KOPT-K1 (cell line): ENCODE measurements at regions not wholly inside any gene's neighbourhood (a gene's known extent, or its start where the extent isn't known, plus 50 kb on each side); places are given as distances from the start of the nearest gene placed in this dataset.
"Not testable (repeated sequence)": the region's sequence is repeated elsewhere in the genome, so short reads cannot be mapped to it uniquely, and the experiment has no call there.

Source experiments
- H3K27ac ChIP-seq: fragments of 200-600 bp; sonication (generic); 2 replicates; pipeline ENCODE4 v1.5.1; 2016; ENCODE audit warnings: antibody characterized with exemption, mild to moderate bottlenecking, low read depth, low read length; ENCODE audit not compliant: poor library complexity, severe bottlenecking
- H3K36me3 ChIP-seq: fragments of 200-600 bp; sonication (generic); 2 replicates; pipeline ENCODE4 v1.5.1; 2017; ENCODE audit warnings: antibody characterized with exemption, mild to moderate bottlenecking, low read length, moderate library complexity; ENCODE audit not compliant: insufficient read depth
- H3K9me3 ChIP-seq: fragments of 200-600 bp; sonication (generic); 2 replicates; pipeline ENCODE4 v1.5.1; 2017; ENCODE audit warnings: antibody characterized with exemption, low read length, mild to moderate bottlenecking; ENCODE audit not compliant: insufficient read depth, poor library complexity, severe bottlenecking

DNA sequence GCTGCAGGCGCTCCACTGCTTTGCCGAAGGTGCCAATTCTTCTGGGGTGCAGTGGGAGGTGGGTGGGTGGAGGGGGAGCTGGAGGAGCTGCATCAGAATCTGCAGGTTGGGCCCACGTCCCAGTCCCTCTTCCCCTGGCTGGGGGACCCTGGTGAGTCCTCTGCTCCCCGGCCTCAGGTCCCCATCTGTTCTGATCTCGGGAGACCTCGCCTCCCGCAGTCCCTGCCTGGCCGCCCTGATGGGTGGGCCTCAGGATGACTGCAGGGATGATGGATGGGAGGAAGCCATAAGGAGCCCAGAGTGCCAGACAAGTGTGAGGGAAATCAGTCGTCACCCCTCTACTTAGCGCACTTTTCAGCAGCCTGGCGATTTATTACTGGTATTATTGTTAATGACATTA, 89.3 kb upstream of the PCBD1 start:
- H3K27ac ChIP-seq, result no peak overlapping the region
- peaks cover 1% of the 10 kb centered on the region for H3K9me3 ChIP-seq
- no peaks in the 10 kb centered on the region for H3K36me3 ChIP-seq

DNA sequence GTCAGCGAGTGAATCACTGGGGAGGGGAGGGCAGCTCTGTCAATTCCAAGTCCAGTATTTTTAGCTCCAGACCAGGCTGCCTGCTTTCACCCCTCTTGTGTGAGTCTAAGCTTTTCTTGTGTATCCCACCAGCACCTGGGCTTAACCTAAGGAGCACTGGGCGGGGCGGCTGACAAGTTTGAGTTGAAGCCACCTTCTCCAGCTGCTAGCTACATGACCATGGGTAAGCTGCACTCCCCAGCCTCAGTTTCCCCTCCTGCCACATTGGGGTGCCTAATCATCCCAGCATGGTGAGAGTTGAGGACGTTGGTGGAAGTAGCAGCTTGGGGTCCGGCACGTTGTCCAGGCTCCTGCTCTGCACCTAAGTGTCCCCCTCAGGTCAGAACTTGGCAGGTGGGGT, 89.8 kb upstream of the PCBD1 start:
- no peak overlapping the region for H3K27ac ChIP-seq
- no peaks in the 10 kb centered on the region for H3K9me3 ChIP-seq
- H3K36me3 ChIP-seq, result no peaks in the 10 kb centered on the region

DNA sequence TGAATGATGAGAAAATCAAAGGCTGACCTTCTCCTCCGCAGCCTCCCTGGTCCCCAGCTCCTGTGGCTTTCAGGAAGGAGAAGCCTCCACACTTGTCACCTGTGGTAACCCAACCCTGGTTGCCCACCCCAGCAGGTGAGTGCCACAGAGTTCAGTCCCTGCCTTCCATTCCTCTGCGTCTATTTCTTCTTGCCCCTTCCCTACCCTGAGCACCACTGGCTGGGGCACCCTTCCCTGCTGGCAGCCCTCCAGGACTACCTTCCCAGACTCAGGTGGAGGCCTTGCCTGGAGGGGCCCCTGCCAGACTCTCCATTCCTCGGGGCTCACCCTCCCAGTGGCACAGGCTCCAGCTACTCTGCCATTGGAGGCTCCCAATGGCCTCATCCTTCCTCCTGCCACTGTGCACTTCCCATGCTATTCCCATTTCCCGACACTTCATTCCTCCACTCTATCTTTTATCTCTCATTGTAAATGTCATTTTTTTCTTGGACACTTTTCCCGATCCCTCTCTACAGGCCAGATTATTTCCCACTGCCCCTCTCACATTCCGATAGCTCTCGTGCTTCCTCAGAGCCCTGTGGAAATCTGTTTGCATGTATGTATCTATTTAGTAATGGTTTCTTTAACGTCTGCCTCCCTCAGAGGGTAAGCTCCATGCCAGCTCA, 90.6 kb upstream of the PCBD1 start:
- no peak overlapping the region for H3K27ac ChIP-seq
- H3K9me3 ChIP-seq, result no peaks in the 10 kb centered on the region
- no peaks in the 10 kb centered on the region for H3K36me3 ChIP-seq

DNA sequence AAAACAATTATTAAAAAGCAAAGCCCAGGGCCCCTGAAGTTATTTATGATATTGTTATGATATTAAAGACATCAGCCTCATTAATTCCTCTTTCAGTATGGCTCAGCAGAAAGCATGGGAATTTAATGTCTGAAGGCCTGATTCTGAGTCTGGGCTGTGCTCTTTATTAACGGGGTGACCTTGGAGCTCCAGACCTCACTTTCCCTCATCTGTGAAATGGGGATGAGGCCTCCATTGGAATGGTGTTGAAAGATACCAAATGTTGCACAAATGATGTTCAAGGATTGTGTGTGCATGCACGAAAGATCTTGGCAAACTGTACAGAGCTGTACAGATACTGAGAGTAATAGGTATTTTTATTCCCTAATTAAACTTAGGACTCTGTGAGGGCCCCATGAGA, 92.3 kb upstream of the PCBD1 start:
- Histone ChIP-seq H3K9me3 (no peaks in the 10 kb centered on the region), H3K27ac (no peak overlapping the region), H3K36me3 (no peaks in the 10 kb centered on the region)

DNA sequence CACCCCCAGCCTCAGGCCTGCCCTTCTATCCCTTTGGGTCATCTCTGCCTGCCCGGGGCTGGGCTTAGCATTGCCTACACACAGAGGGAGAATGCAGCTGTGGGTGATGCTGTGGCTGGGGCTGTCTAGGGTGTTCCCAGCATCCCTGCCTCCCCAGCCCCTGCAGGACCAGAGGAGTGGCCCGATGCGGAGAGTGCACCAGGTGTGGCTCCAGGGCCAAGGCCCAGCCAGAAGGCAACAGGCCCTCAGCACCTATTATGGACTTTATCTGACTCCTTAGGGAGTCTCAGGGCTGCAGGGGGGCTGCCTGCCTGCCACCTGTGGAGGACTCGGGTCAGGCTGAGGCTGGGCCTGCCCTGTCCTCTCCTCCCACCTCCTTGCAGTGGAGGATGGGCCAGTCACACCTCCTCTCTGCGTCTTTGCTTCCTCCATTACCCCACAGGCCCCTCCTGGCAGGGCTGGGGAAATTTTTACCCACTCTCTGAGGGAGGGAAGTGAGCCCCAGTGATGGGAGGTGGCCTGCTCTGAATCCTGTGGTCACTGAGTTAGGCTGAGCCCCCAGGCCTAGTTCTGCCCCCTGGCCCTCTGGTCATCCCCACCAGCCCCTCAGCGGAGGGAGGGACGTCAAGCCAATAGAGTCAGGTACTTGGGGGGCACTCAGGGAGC, 92.9 kb upstream of the PCBD1 start:
- no peaks in the 10 kb centered on the region for H3K36me3 ChIP-seq
- no peaks in the 10 kb centered on the region for H3K9me3 ChIP-seq
- H3K27ac ChIP-seq, result no peak overlapping the region

DNA sequence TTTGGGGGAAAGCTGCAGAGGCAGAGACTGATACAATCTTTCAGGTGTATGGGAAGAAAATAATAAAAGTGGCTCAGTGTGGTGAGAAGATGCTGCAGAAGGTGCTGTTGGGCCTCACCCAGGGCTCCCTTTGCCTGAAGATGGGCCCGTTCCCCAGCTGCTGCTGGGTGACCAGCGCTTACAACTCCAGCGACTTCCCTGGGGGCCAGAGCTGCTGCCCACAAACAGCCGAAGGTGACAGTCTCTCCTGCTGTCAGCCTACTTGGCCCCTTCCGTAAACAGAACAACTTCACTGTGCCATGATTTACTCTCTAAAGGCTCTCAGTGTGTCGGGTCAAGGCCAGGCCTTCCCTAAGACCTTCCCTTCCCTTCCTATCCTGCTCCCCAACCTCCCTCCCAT, 93.6 kb upstream of the PCBD1 start:
- H3K9me3 ChIP-seq, result no peaks in the 10 kb centered on the region
- no peaks in the 10 kb centered on the region for H3K36me3 ChIP-seq
- peak overlapping the region; percentile 18 for H3K27ac ChIP-seq

DNA sequence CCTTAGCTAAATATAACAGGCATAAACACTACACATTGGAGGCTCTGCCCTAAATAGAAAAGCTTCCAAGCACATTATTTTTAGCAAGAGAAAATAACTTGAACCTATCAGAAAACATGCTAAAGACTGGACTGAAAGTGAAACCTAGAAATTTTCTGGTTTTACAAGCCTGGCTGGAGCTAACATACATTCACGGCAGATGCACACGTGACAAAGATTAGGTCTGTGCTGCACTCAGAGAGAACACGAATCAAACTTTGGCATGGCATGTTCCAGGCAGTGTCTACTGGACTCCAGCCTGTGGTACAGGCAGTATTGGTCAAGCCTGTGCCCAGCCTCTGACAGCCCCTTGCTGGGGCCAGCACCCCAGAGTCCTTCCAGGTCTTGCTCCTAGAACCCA, 94.1 kb upstream of the PCBD1 start:
- Histone ChIP-seq H3K9me3 (no peaks in the 10 kb centered on the region), H3K27ac (peak overlapping the region; percentile 18), H3K36me3 (no peaks in the 10 kb centered on the region)

DNA sequence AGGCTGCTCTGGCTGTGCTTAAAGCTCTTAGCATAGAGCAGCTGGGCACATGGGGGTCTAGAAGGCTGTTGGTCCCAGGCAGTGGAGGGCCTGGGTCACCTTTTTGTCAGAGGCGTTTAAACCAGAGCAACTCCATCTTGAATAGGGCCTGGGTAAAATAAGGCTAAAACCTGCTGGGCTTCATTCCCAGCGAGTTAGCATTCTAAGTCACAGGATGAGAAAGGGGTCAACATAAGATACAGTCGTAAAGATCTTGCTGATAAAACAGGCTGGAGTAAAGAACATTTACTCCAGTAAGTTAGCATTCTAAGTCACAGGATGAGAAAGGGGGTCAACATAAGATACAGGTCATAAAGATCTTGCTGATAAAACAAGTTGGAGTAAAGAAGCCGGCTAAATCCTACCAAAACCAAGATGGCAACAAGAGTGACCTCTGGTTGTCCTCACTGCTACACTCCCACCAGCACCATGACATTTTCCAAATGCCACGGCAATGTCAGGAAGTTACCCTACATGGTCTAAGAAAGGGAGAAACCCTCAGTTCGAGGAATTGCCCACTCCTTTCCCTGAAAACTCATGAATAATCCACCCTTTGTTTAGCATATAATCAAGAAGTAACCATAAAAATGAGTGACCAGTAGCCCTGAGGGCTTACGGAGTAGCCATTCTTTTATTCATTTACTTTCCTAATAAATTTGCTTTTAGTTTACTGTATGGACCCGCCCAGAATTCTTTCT, 96.8 kb upstream of the PCBD1 start:
- no peaks in the 10 kb centered on the region for H3K9me3 ChIP-seq
- no peaks in the 10 kb centered on the region for H3K36me3 ChIP-seq
- no peak overlapping the region for H3K27ac ChIP-seq

DNA sequence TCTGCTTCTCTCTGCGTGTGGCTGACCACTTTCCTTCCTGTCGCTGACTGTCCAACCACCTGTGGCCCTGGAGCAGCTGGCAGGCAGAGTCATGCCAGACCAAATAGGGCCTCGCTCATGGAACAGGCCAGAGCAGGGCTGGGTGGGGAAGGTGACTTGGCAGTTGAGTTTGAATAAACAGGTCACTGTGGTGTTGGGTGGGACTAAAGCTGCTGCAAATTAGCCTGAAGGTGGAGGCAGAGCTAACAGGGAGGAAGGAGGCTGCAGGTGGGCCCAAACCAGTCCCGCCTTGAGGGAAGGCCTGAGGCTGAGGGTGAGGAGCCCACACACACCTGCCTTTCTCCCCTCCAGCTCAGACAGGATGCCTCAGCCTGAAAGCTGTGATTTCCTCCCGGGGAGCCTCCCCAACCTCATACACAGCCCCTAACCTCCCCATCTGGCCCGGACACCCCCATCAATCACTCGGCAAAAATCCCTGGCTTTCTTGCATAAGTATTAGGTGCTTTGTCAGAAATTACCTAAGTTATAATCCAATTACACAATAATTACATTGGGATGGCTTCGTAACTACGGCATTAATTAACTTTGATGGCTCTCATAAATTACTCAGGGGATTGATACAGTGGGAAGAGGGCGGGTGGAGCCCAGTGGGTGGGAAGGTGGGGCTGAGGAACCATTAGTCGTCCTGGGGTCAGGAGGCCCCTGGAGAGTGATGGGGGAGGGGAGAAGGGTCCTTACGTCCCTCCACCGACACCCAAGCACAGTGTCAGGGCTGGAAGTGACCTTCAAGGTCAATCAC, 97.7 kb upstream of the PCBD1 start:
- H3K9me3 ChIP-seq, result no peaks in the 10 kb centered on the region
- H3K36me3 ChIP-seq, result no peaks in the 10 kb centered on the region
- H3K27ac ChIP-seq, result no peak overlapping the region

DNA sequence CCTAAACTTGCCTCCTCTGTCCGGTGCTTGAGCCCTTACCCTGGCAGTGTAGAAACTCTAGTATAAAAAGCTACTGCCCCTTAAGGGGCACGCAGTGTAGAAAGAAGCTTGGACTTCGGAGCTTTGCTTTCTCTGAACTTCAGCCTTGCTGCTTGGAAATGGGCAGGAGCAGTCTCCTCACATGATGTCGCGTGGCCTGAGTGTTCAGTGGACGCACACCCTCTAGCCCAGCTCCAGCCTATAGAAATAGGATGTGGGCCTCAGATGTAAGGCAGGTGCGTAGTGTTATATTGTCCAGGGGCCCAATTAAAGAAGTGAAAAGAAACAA, 98.2 kb upstream of the PCBD1 start:
- Histone ChIP-seq H3K27ac (no peak overlapping the region), H3K36me3 (no peaks in the 10 kb centered on the region), H3K9me3 (no peaks in the 10 kb centered on the region)

DNA sequence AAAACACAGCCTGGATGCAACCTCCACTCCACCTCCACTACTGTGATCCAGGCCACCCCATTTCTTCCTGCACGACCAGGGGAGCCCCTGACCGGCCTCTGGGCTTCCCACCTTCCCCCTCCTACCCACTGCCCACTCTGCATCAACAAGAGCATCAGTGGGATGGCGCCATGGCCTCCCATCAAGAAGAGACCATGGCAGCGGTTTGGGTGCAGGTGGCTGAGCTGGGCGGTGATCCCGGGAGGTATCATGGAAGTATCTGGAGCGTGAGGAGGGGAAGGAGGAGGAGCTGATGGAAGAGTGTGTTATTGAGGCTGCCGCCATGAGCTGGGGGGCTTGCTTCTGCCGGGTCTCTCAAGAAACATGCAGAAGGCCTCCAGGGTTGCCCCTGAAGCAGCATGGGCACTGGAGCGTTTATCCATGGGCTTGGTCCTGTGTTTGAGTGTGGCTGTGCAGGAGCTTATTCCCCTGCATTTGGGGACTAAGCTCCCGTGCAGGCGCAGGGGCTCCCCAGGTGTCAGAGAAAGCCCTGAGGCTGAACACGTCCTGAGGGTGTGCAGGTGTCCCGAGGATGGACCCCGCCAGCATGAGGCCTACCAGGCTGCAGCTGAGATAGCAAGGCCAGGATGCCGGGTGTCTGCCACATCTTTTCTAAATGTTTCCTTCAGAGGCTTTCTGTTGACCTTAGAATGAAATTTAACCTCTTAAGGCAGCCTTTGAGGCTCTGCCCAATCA, 99.2 kb upstream of the PCBD1 start:
- Histone ChIP-seq H3K36me3 (no peaks in the 10 kb centered on the region), H3K9me3 (no peaks in the 10 kb centered on the region), H3K27ac (no peak overlapping the region)

DNA sequence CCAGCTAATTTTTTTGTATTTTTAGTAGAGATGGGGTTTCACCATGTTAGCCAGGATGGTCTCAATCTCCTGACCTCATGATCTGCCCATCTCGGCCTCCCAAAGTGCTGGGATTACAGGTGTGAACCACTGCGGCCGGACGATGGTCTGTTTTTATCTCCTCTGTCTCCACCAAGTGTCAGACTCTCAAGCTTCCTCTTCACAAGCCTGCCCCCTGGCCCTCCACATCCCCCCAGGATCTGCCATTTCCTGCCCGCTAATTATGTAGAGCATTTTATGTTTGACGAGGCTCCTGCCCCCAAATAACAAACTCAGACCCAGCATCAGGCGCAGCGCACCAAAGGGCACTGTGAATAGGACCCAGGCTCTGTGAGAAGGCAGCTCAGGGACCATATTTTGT, 101.8 kb upstream of the PCBD1 start:
- H3K36me3 ChIP-seq, H3K27ac ChIP-seq, H3K9me3 ChIP-seq: not testable (repeated sequence)

DNA sequence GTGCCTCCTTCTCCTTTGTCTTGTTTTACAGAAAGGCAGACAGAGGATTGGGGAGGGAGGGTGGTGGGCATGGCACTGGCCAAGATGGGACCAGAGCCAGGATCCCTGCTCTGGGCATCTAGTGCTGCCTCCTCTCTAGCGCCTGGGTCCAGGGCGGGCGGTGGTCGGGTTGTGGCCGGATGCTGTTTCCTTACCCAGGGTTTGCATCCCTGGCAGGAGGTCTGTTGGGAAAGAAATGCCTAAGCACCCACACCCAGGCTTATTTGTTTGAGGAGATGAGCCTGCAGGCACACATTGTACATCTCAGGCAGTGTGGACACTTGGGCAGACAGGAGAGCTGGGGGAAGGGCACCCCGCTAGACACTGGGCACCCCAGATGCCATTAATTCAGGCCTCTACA, 102.3 kb upstream of the PCBD1 start:
- no peaks in the 10 kb centered on the region for H3K36me3 ChIP-seq
- no peak overlapping the region for H3K27ac ChIP-seq
- H3K9me3 ChIP-seq, result no peaks in the 10 kb centered on the region

DNA sequence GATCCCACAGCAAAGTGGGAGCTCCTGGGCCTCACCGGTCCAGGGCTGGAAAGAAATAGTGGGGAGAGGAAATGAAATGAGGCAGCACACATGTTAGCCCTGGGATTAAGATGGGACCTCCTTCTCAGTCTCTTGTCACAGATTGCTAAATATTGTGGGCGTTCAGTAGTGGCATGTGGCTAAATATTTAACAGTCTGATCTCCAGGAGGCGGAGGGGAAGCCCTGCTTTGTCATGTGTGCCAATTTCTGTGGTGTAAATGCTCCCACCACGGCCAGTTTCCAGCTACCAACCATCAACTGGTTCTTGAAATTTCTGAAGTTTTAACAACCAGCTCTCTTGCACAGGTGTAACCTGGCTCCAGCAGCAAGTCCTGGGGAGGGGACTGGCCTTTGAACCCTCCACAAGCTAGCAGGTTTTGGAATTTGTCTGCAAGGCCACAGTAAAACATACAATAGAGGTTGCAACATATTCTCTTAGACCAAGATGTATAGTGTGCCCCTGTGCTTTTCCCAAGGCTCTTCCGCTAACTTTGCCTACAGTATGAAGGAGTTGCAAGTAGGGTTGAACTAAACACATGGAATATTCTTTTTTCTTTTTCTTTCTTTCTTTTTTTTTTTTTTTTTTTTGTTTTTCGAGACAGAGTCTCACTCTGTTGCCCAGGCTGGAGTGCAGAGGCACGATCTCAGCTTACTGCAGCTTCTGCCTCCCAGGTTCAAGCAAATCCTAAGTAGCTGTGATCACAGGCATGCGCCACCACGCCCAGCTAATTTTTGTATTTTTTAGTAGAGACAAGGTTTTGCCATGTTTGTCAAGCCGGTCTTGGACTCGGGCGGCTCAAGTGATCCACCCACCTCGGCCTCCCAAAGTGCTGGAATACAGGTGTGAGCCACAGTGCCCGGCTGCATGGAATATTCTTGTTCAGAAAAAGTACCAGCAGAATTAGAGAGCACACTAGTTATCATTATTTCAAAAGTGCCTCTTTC, 103.1 kb upstream of the PCBD1 start:
- Histone ChIP-seq H3K27ac (no peak overlapping the region), H3K36me3 (no peaks in the 10 kb centered on the region), H3K9me3 (no peaks in the 10 kb centered on the region)
